ENCODE measurements at regions not wholly inside any gene's neighbourhood (a gene's known extent, or its start where the extent isn't known, plus 50 kb on each side); places are given as distances from the start of the nearest gene placed in this dataset.

GRCh38 chr11:57103899-57104605 is 77.7 kb upstream of the LRRC55 start:
- Histone ChIP-seq H3K36me3 (ENCODE audit: control insufficient read depth, insufficient read depth, low read length) (no peaks in the 10 kb centered on the region), H3K9ac (ENCODE audit: insufficient read depth, low read length) (no peak overlapping the region), H3K79me2 (ENCODE audit: control insufficient read depth, insufficient read depth, low read length) (no peaks in the 10 kb centered on the region), H4K20me1 (ENCODE audit: control insufficient read depth, extremely low read depth, insufficient read depth, low read length) (no peaks in the 10 kb centered on the region), H3K4me3 (replicated peaks in 1 of 4; ENCODE audit: control extremely low read depth in 1 of 4, insufficient read depth in 1 of 4, low read depth in 3 of 4, low read length in 4 of 4) (no peak overlapping the region), H2AFZ (ENCODE audit: low read length) (no peak overlapping the region), H3K4me1 (ENCODE audit: control insufficient read depth, extremely low read depth, insufficient read depth, low read length) (no peaks in the 10 kb centered on the region), H3K27ac (ENCODE audit: insufficient read depth, low read length) (no peak overlapping the region), H3K9me3 (ENCODE audit: control insufficient read depth, insufficient read depth, low read depth, low read length) (no peaks in the 10 kb centered on the region), H3K27me3 (ENCODE audit: control insufficient read depth, insufficient read depth, low read length) (no peaks in the 10 kb centered on the region), H3K4me2 (ENCODE audit: extremely low read depth, insufficient read depth, low read length) (no peak overlapping the region)
- DNase-seq (ENCODE audit: low read depth in 2 of 2) = no peak
- TF ChIP-seq, protein P1, sequence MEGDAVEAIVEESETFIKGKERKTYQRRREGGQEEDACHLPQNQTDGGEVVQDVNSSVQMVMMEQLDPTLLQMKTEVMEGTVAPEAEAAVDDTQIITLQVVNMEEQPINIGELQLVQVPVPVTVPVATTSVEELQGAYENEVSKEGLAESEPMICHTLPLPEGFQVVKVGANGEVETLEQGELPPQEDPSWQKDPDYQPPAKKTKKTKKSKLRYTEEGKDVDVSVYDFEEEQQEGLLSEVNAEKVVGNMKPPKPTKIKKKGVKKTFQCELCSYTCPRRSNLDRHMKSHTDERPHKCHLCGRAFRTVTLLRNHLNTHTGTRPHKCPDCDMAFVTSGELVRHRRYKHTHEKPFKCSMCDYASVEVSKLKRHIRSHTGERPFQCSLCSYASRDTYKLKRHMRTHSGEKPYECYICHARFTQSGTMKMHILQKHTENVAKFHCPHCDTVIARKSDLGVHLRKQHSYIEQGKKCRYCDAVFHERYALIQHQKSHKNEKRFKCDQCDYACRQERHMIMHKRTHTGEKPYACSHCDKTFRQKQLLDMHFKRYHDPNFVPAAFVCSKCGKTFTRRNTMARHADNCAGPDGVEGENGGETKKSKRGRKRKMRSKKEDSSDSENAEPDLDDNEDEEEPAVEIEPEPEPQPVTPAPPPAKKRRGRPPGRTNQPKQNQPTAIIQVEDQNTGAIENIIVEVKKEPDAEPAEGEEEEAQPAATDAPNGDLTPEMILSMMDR (conservative IDR thresholded peaks at IDR 0.05 in 1 of 2, IDR thresholded peaks at IDR 0.05 in 1 of 2; ENCODE audit: low read depth in 1 of 2, low read length in 2 of 2) = no peak
- TF ChIP-seq EZH2 (IDR thresholded peaks at IDR 0.05; ENCODE audit: low read length, missing control alignments) = no peak

- Histone ChIP-seq H3K79me2 (ENCODE audit: control insufficient read depth, insufficient read depth, low read length) (no peaks in the 10 kb centered on the region), H3K4me1 (ENCODE audit: control insufficient read depth, extremely low read depth, insufficient read depth, low read length) (no peaks in the 10 kb centered on the region), H3K36me3 (ENCODE audit: control insufficient read depth, insufficient read depth, low read length) (no peaks in the 10 kb centered on the region), H3K4me2 (ENCODE audit: extremely low read depth, insufficient read depth, low read length) (no peak overlapping the region), H3K9me3 (ENCODE audit: control insufficient read depth, insufficient read depth, low read depth, low read length) (no peaks in the 10 kb centered on the region), H3K27me3 (ENCODE audit: control insufficient read depth, insufficient read depth, low read length) (no peaks in the 10 kb centered on the region), H2AFZ (ENCODE audit: low read length) (no peak overlapping the region), H4K20me1 (ENCODE audit: control insufficient read depth, extremely low read depth, insufficient read depth, low read length) (no peaks in the 10 kb centered on the region), H3K27ac (ENCODE audit: insufficient read depth, low read length) (no peak overlapping the region), H3K9ac (ENCODE audit: insufficient read depth, low read length) (no peak overlapping the region), H3K4me3 (replicated peaks in 1 of 4; ENCODE audit: control extremely low read depth in 1 of 4, insufficient read depth in 1 of 4, low read depth in 3 of 4, low read length in 4 of 4) (no peak overlapping the region)
- no peak for DNase-seq (ENCODE audit: low read depth in 2 of 2)
- TF ChIP-seq, protein P1 (conservative IDR thresholded peaks at IDR 0.05 in 1 of 2, IDR thresholded peaks at IDR 0.05 in 1 of 2; ENCODE audit: low read depth in 1 of 2, low read length in 2 of 2) = no peak
- no peak for TF ChIP-seq EZH2 (IDR thresholded peaks at IDR 0.05; ENCODE audit: low read length, missing control alignments)
Measured at GRCh38 chr11:57109331-57109730, 72.4 kb upstream of the LRRC55 start.

- DNase-seq (ENCODE audit: low read depth in 2 of 2) = no peak
- Histone ChIP-seq H3K27ac (ENCODE audit: insufficient read depth, low read length) (no peak overlapping the region), H2AFZ (ENCODE audit: low read length) (no peak overlapping the region), H3K9ac (ENCODE audit: insufficient read depth, low read length) (no peak overlapping the region), H3K4me2 (ENCODE audit: extremely low read depth, insufficient read depth, low read length) (no peak overlapping the region), H3K27me3 (ENCODE audit: control insufficient read depth, insufficient read depth, low read length) (no peaks in the 10 kb centered on the region), H3K4me1 (ENCODE audit: control insufficient read depth, extremely low read depth, insufficient read depth, low read length) (no peaks in the 10 kb centered on the region), H3K36me3 (ENCODE audit: control insufficient read depth, insufficient read depth, low read length) (no peaks in the 10 kb centered on the region), H3K4me3 (replicated peaks in 1 of 4; ENCODE audit: control extremely low read depth in 1 of 4, insufficient read depth in 1 of 4, low read depth in 3 of 4, low read length in 4 of 4) (no peak overlapping the region), H3K79me2 (ENCODE audit: control insufficient read depth, insufficient read depth, low read length) (no peaks in the 10 kb centered on the region), H4K20me1 (ENCODE audit: control insufficient read depth, extremely low read depth, insufficient read depth, low read length) (no peaks in the 10 kb centered on the region), H3K9me3 (ENCODE audit: control insufficient read depth, insufficient read depth, low read depth, low read length) (no peaks in the 10 kb centered on the region)
- TF ChIP-seq, protein P1 (conservative IDR thresholded peaks at IDR 0.05 in 1 of 2, IDR thresholded peaks at IDR 0.05 in 1 of 2; ENCODE audit: low read depth in 1 of 2, low read length in 2 of 2) = no peak
- TF ChIP-seq EZH2 (IDR thresholded peaks at IDR 0.05; ENCODE audit: low read length, missing control alignments) = no peak
Measured at GRCh38 chr11:57111619-57112018, 70.1 kb upstream of the LRRC55 start.
